ENCODE measurements at regions not wholly inside any gene's neighbourhood (a gene's known extent, or its start where the extent isn't known, plus 50 kb on each side); places are given as distances from the start of the nearest gene placed in this dataset.

DNA sequence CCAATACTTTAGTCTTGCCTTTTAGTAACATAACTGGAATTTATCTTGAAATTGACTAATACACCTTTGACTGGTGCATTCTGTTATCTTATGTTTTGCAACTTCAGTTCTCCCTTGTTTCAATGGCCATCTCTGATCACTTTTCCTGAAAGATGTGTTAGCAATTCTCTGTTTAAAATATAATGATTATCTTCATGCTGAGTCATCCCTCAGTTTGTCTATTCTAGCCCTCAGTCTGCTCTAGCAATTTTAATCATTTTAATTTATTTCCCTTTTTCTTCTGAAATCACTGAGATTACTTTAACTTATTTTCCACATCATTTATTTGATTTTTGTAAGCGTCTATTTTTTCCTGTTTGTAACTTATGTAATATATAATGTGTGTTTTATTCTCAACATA lies 221.9 kb upstream of the PDGFD start:
- H3K79me2 ChIP-seq (ENCODE audit: insufficient read depth, low read length): no peaks in the 10 kb centered on the region
- H3K36me3 ChIP-seq (ENCODE audit: insufficient read depth, low read length): no peaks in the 10 kb centered on the region
- H2AFZ ChIP-seq (ENCODE audit: low read depth, low read length): no peak overlapping the region
- no peak overlapping the region for H3K27ac ChIP-seq (ENCODE audit: low read depth, low read length)
- no peaks in the 10 kb centered on the region for H4K20me1 ChIP-seq (ENCODE audit: insufficient read depth, low read length)
- H3K4me2 ChIP-seq (ENCODE audit: low read length): no peak overlapping the region
- DNase-seq (ENCODE audit: low read depth): no peak
- no peak overlapping the region for H3K27ac Mint-ChIP-seq (ENCODE audit: unreplicated experiment)
- TF ChIP-seq, protein P1, sequence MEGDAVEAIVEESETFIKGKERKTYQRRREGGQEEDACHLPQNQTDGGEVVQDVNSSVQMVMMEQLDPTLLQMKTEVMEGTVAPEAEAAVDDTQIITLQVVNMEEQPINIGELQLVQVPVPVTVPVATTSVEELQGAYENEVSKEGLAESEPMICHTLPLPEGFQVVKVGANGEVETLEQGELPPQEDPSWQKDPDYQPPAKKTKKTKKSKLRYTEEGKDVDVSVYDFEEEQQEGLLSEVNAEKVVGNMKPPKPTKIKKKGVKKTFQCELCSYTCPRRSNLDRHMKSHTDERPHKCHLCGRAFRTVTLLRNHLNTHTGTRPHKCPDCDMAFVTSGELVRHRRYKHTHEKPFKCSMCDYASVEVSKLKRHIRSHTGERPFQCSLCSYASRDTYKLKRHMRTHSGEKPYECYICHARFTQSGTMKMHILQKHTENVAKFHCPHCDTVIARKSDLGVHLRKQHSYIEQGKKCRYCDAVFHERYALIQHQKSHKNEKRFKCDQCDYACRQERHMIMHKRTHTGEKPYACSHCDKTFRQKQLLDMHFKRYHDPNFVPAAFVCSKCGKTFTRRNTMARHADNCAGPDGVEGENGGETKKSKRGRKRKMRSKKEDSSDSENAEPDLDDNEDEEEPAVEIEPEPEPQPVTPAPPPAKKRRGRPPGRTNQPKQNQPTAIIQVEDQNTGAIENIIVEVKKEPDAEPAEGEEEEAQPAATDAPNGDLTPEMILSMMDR (IDR thresholded peaks at IDR 0.05; ENCODE audit: insufficient read depth, low read depth, low read length): no peak
- no peaks in the 10 kb centered on the region for H3K36me3 Mint-ChIP-seq (ENCODE audit: low read depth, unreplicated experiment)
- no peaks in the 10 kb centered on the region for H3K9me3 ChIP-seq (ENCODE audit: insufficient read depth, low read depth, low read length)
- no peaks in the 10 kb centered on the region for H3K9me3 Mint-ChIP-seq (ENCODE audit: unreplicated experiment)
- H3K4me1 Mint-ChIP-seq (ENCODE audit: low read depth, unreplicated experiment): peaks cover 16% of the 10 kb centered on the region
- no peak overlapping the region for H3K9ac ChIP-seq (ENCODE audit: low read length)
- no peaks in the 10 kb centered on the region for H3K27me3 Mint-ChIP-seq (ENCODE audit: low read depth, unreplicated experiment)
- no peaks in the 10 kb centered on the region for H3K4me1 ChIP-seq (ENCODE audit: insufficient read depth, low read length)
- no peaks in the 10 kb centered on the region for H3K27me3 ChIP-seq (ENCODE audit: insufficient read depth, low read length)
- no peak overlapping the region for H3K4me3 ChIP-seq (ENCODE audit: insufficient read depth, low read depth, low read length)
- H3K4me3 Mint-ChIP-seq (ENCODE audit: unreplicated experiment): no peak overlapping the region
- no peak for FAIRE-seq

GRCh38 chr11:104380358-104380757 lies 216.4 kb upstream of the PDGFD start:
- Mint-ChIP-seq H3K4me1 (ENCODE audit: low read depth, unreplicated experiment) (peaks cover 10% of the 10 kb centered on the region), H3K27ac (ENCODE audit: unreplicated experiment) (peak overlapping the region; percentile 78), H3K9me3 (ENCODE audit: unreplicated experiment) (no peaks in the 10 kb centered on the region), H3K4me3 (ENCODE audit: unreplicated experiment) (no peak overlapping the region), H3K36me3 (ENCODE audit: low read depth, unreplicated experiment) (no peaks in the 10 kb centered on the region), H3K27me3 (ENCODE audit: low read depth, unreplicated experiment) (no peaks in the 10 kb centered on the region)
- no peaks in the 10 kb centered on the region for H3K27me3 ChIP-seq (ENCODE audit: insufficient read depth, low read length)
- no peak overlapping the region for H3K9ac ChIP-seq (ENCODE audit: low read length)
- FAIRE-seq (no peak), DNase-seq (ENCODE audit: low read depth) (peak; percentile 51)
- H4K20me1 ChIP-seq (ENCODE audit: insufficient read depth, low read length): no peaks in the 10 kb centered on the region
- no peaks in the 10 kb centered on the region for H3K9me3 ChIP-seq (ENCODE audit: insufficient read depth, low read depth, low read length)
- no peak overlapping the region for H2AFZ ChIP-seq (ENCODE audit: low read depth, low read length)
- H3K4me3 ChIP-seq (ENCODE audit: insufficient read depth, low read depth, low read length): no peak overlapping the region
- H3K79me2 ChIP-seq (ENCODE audit: insufficient read depth, low read length): no peaks in the 10 kb centered on the region
- no peaks in the 10 kb centered on the region for H3K4me1 ChIP-seq (ENCODE audit: insufficient read depth, low read length)
- no peak for TF ChIP-seq EZH2 (IDR thresholded peaks at IDR 0.05; ENCODE audit: insufficient read depth, low read length)
- TF ChIP-seq, protein P1 (IDR thresholded peaks at IDR 0.05; ENCODE audit: insufficient read depth, low read depth, low read length): no peak
- H3K4me2 ChIP-seq (ENCODE audit: low read length): no peak overlapping the region
- no peak overlapping the region for H3K27ac ChIP-seq (ENCODE audit: low read depth, low read length)
- no peaks in the 10 kb centered on the region for H3K36me3 ChIP-seq (ENCODE audit: insufficient read depth, low read length)

DNA sequence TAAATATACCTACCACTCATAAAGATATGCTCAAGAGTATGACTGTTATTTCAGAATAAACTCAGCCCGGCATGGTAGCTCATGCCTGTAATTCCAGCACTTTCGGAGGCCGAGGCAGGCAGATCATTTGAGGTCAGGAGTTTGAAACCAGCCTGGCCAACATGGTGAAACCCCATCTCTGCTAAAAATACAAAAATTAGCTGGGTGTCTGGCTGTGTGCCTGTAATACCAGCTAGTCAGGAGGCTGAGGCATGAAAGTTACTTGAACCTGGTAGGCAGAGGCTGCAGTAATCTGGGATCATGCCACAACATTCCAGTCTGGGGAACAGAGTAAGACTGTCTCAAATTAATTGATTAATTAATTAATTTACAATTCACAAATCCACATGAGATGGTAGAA lies 208.2 kb upstream of the PDGFD start:
- H3K27ac Mint-ChIP-seq (ENCODE audit: unreplicated experiment): no peak overlapping the region
- no peak overlapping the region for H3K4me2 ChIP-seq (ENCODE audit: low read length)

More for the DNA sequence above, 208.2 kb upstream of the PDGFD start:
- H3K79me2 ChIP-seq (ENCODE audit: insufficient read depth, low read length): no peaks in the 10 kb centered on the region
- no peak overlapping the region for H3K9ac ChIP-seq (ENCODE audit: low read length)
- Mint-ChIP-seq H3K4me3 (ENCODE audit: unreplicated experiment) (no peak overlapping the region), H3K4me1 (ENCODE audit: low read depth, unreplicated experiment) (no peaks in the 10 kb centered on the region), H3K27me3 (ENCODE audit: low read depth, unreplicated experiment) (no peaks in the 10 kb centered on the region), H3K9me3 (ENCODE audit: unreplicated experiment) (no peaks in the 10 kb centered on the region), H3K36me3 (ENCODE audit: low read depth, unreplicated experiment) (no peaks in the 10 kb centered on the region)
- TF ChIP-seq, protein P1 (IDR thresholded peaks at IDR 0.05; ENCODE audit: insufficient read depth, low read depth, low read length): no peak
- TF ChIP-seq EZH2 (IDR thresholded peaks at IDR 0.05; ENCODE audit: insufficient read depth, low read length): no peak
- DNase-seq (ENCODE audit: low read depth) (no peak), FAIRE-seq (no peak)
- H3K4me3 ChIP-seq (ENCODE audit: insufficient read depth, low read depth, low read length): no peak overlapping the region
- H2AFZ ChIP-seq (ENCODE audit: low read depth, low read length): no peak overlapping the region
- no peak overlapping the region for H3K27ac ChIP-seq (ENCODE audit: low read depth, low read length)
- H3K9me3 ChIP-seq (ENCODE audit: insufficient read depth, low read depth, low read length): no peaks in the 10 kb centered on the region
- no peaks in the 10 kb centered on the region for H3K27me3 ChIP-seq (ENCODE audit: insufficient read depth, low read length)
- H3K36me3 ChIP-seq (ENCODE audit: insufficient read depth, low read length): no peaks in the 10 kb centered on the region
- no peaks in the 10 kb centered on the region for H3K4me1 ChIP-seq (ENCODE audit: insufficient read depth, low read length)
- H4K20me1 ChIP-seq (ENCODE audit: insufficient read depth, low read length): no peaks in the 10 kb centered on the region
